Activated gamma-delta T cell treated with anti-CD3 and anti-CD28 coated beads, Interleukin-2, amount 50 U/mL, for 16 hours (primary cell): ENCODE measurements at regions not wholly inside any gene's neighbourhood (a gene's known extent, or its start where the extent isn't known, plus 50 kb on each side); places are given as distances from the start of the nearest gene placed in this dataset.

Source experiments
- DNase-seq: peaks from one replicate; pipeline ENCODE4 v3.0.0-alpha.2; 2020; ENCODE audit warnings: low read depth

GRCh38 chr9:78505546-78505945 lies 208.6 kb downstream of the PSAT1 start:
- DNase-seq, result no peak

GRCh38 chr9:78507037-78507436 lies 210.1 kb downstream of the PSAT1 start:
- no peak for DNase-seq

GRCh38 chr9:78510035-78510434 lies 213.1 kb downstream of the PSAT1 start:
- no peak for DNase-seq

- no peak for DNase-seq
Measured at GRCh38 chr9:78515108-78515507, 218.2 kb downstream of the PSAT1 start.

- DNase-seq, result no peak
Measured at GRCh38 chr9:78519786-78520185, 222.9 kb downstream of the PSAT1 start.

GRCh38 chr9:78521680-78522079 lies 224.8 kb downstream of the PSAT1 start:
- DNase-seq, result no peak

- DNase-seq, result no peak
Measured at GRCh38 chr9:78525986-78526560, 229.1 kb downstream of the PSAT1 start.

GRCh38 chr9:78533500-78533899 lies 236.6 kb downstream of the PSAT1 start:
- DNase-seq, result no peak

- no peak for DNase-seq
Measured at GRCh38 chr9:78539188-78539587, 242.3 kb downstream of the PSAT1 start.

GRCh38 chr9:78539904-78540303 lies 243.0 kb downstream of the PSAT1 start:
- DNase-seq, result no peak

GRCh38 chr9:78541868-78542443 lies 245.0 kb downstream of the PSAT1 start:
- DNase-seq, result no peak

- no peak for DNase-seq
Measured at GRCh38 chr9:78542491-78543181, 245.7 kb downstream of the PSAT1 start.

GRCh38 chr9:78543353-78543752 lies 246.4 kb downstream of the PSAT1 start:
- DNase-seq, result no peak

GRCh38 chr9:78544230-78544629 lies 247.3 kb downstream of the PSAT1 start:
- DNase-seq, result no peak

- no peak for DNase-seq
Measured at GRCh38 chr9:78547831-78548230, 250.9 kb downstream of the PSAT1 start.

GRCh38 chr9:78548670-78549069 lies 251.7 kb downstream of the PSAT1 start:
- no peak for DNase-seq

- DNase-seq, result no peak
Measured at GRCh38 chr9:78549711-78550110, 252.8 kb downstream of the PSAT1 start.

- no peak for DNase-seq
Measured at GRCh38 chr9:78552802-78553201, 255.9 kb downstream of the PSAT1 start.

- no peak for DNase-seq
Measured at GRCh38 chr9:78557540-78557939, 260.6 kb downstream of the PSAT1 start.

GRCh38 chr9:78559449-78559885 lies 262.5 kb downstream of the PSAT1 start:
- no peak for DNase-seq

GRCh38 chr9:78562021-78562420 lies 265.1 kb downstream of the PSAT1 start:
- DNase-seq, result no peak

GRCh38 chr9:78563269-78563668 lies 266.3 kb downstream of the PSAT1 start:
- no peak for DNase-seq

- DNase-seq, result no peak
Measured at GRCh38 chr9:78565481-78565880, 268.6 kb downstream of the PSAT1 start.

GRCh38 chr9:78566521-78566920 lies 269.6 kb downstream of the PSAT1 start:
- DNase-seq, result no peak
